Loucy (cell line): ENCODE measurements at regions not wholly inside any gene's neighbourhood (a gene's known extent, or its start where the extent isn't known, plus 50 kb on each side); places are given as distances from the start of the nearest gene placed in this dataset.

Experiments used
- H2AFZ ChIP-seq: fragments of 200-600 bp; sonication (generic); 2 replicates; pipeline ENCODE4 v1.6.0; 2016; ENCODE audit warnings: antibody characterized with exemption, mild to moderate bottlenecking, low read length, moderate library complexity
- H3F3A ChIP-seq: fragments of 200-600 bp; 2 replicates; pipeline ENCODE4 v1.6.0; 2016; ENCODE audit warnings: antibody characterized with exemption, low read depth, mild to moderate bottlenecking
- H3K27me3 ChIP-seq: fragments of 200-600 bp; sonication (generic); 2 replicates; pipeline ENCODE4 v1.6.1; 2014; ENCODE audit warnings: low read length, mild to moderate bottlenecking; ENCODE audit not compliant: insufficient read depth, poor library complexity, severe bottlenecking
- H3K36me3 ChIP-seq: fragments of 200-600 bp; sonication (generic); 2 replicates; pipeline ENCODE4 v1.6.1; 2016; ENCODE audit warnings: low read length; ENCODE audit not compliant: insufficient read depth
- H3K4me1 ChIP-seq: fragments of 200-600 bp; sonication (generic); 2 replicates; pipeline ENCODE4 v1.5.1; 2014; ENCODE audit warnings: low read length, mild to moderate bottlenecking; ENCODE audit not compliant: insufficient read depth, poor library complexity, severe bottlenecking
- H3K4me2 ChIP-seq: fragments of 200-600 bp; sonication (generic); 2 replicates; pipeline ENCODE4 v1.6.0; 2014; ENCODE audit warnings: antibody characterized with exemption, low read length, low read depth, mild to moderate bottlenecking; ENCODE audit not compliant: poor library complexity, severe bottlenecking
- H3K4me3 ChIP-seq: fragments of 200-600 bp; sonication (generic); 2 replicates; pipeline ENCODE4 v1.5.1; 2014; ENCODE audit warnings: low read length, mild to moderate bottlenecking, mixed read lengths; ENCODE audit not compliant: poor library complexity, severe bottlenecking
- H3K79me2 ChIP-seq: fragments of 200-600 bp; sonication (generic); 2 replicates; pipeline ENCODE4 v1.6.1; 2014; ENCODE audit warnings: low read length; ENCODE audit not compliant: insufficient read depth
- H3K9ac ChIP-seq: fragments of 200-600 bp; sonication (generic); 2 replicates; pipeline ENCODE4 v1.6.0; 2014; ENCODE audit warnings: mild to moderate bottlenecking, low read depth, low read length, moderate library complexity; ENCODE audit not compliant: poor library complexity, severe bottlenecking
- H3K9me2 ChIP-seq: fragments of 200-600 bp; sonication (generic); replicated peaks from 2 replicates; pipeline ENCODE4 v1.6.1; 2016; ENCODE audit warnings: low read depth, low read length, mixed read lengths
- H3K9me3 ChIP-seq: fragments of 200-600 bp; sonication (generic); 2 replicates; pipeline ENCODE4 v1.6.1; 2014; ENCODE audit warnings: mild to moderate bottlenecking, antibody characterized with exemption, low read length, low read depth; ENCODE audit not compliant: insufficient read depth
- H4K20me1 ChIP-seq: fragments of 200-600 bp; sonication (generic); 2 replicates; pipeline ENCODE4 v1.6.0; 2014; ENCODE audit warnings: antibody characterized with exemption, low read length, mild to moderate bottlenecking; ENCODE audit not compliant: insufficient read depth, poor library complexity, severe bottlenecking
- EZH2phosphoT487 ChIP-seq: fragments of 200-600 bp; IDR thresholded peaks from 2 replicates; pipeline ENCODE4 v1.6.1; 2018; ENCODE audit warnings: antibody characterized with exemption, mild to moderate bottlenecking, moderate library complexity, borderline replicate concordance
- TF ChIP-seq, protein P1 (sequence below): fragments of 200-600 bp; sonication (generic); conservative IDR thresholded peaks from 2 replicates; pipeline ENCODE4 v1.5.1; 2014; ENCODE audit warnings: mild to moderate bottlenecking, antibody characterized with exemption, low read length

DNA sequence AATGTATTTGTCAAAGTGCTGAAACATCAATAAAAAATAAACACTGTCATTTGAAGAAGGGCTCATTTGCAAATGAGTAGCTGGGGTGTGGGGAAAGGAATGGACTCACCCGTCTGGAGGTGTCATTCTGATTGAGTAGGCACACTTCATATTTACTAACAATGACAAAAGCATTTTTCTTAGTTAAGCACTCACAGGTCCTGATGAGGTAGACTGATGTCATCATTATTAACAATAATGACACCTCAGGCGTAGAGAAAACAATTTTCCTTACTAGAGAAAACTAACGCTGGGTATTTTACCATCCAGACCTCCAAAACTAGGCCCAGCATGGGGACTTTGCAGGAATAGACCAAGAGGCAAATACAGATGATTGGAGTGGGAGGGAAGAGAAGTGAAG lies 76.0 kb downstream of the UNC5CL start:
- no peak overlapping the region for H3K4me3 ChIP-seq
- no peaks in the 10 kb centered on the region for H3K27me3 ChIP-seq
- H3K4me1 ChIP-seq = peaks cover 8% of the 10 kb centered on the region
- H3K9ac ChIP-seq = no peak overlapping the region
- H3K9me3 ChIP-seq = no peaks in the 10 kb centered on the region
- no peak overlapping the region for H2AFZ ChIP-seq
- H3K4me2 ChIP-seq = no peak overlapping the region
- no peaks in the 10 kb centered on the region for H3K36me3 ChIP-seq
- no peaks in the 10 kb centered on the region for H3F3A ChIP-seq
- TF ChIP-seq, protein P1, sequence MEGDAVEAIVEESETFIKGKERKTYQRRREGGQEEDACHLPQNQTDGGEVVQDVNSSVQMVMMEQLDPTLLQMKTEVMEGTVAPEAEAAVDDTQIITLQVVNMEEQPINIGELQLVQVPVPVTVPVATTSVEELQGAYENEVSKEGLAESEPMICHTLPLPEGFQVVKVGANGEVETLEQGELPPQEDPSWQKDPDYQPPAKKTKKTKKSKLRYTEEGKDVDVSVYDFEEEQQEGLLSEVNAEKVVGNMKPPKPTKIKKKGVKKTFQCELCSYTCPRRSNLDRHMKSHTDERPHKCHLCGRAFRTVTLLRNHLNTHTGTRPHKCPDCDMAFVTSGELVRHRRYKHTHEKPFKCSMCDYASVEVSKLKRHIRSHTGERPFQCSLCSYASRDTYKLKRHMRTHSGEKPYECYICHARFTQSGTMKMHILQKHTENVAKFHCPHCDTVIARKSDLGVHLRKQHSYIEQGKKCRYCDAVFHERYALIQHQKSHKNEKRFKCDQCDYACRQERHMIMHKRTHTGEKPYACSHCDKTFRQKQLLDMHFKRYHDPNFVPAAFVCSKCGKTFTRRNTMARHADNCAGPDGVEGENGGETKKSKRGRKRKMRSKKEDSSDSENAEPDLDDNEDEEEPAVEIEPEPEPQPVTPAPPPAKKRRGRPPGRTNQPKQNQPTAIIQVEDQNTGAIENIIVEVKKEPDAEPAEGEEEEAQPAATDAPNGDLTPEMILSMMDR = no peak
- no peak for TF ChIP-seq EZH2phosphoT487
- H3K79me2 ChIP-seq = no peaks in the 10 kb centered on the region
- no peaks in the 10 kb centered on the region for H3K9me2 ChIP-seq
- H4K20me1 ChIP-seq = no peaks in the 10 kb centered on the region

DNA sequence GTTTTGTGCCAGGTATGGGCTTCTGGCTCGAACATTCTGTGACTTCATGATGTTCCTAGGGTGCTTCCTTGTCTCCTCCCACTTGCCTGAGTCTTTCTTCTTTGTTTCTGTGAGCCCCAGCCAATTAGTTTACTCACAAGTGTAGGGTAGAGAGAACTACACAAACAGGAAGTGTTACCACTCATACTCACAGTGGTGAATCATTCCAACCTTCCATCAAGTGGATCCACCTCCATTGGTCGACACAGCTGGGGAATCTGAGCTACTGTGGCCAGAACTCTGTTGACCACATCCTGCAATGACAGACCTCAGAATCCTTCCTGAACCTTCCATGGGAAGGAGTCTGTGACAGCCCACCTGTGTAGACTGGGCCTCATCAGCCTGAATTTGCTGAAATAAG lies 76.8 kb downstream of the UNC5CL start:
- Histone ChIP-seq H3K4me2 (no peak overlapping the region), H3K4me1 (peaks cover 8% of the 10 kb centered on the region), H3K9me3 (no peaks in the 10 kb centered on the region), H2AFZ (no peak overlapping the region), H3K9ac (no peak overlapping the region), H3K79me2 (no peaks in the 10 kb centered on the region), H3K9me2 (no peaks in the 10 kb centered on the region), H3K4me3 (no peak overlapping the region), H3F3A (no peaks in the 10 kb centered on the region), H3K36me3 (no peaks in the 10 kb centered on the region), H3K27me3 (no peaks in the 10 kb centered on the region), H4K20me1 (no peaks in the 10 kb centered on the region)
- TF ChIP-seq, protein P1 = no peak
- TF ChIP-seq EZH2phosphoT487 = no peak

DNA sequence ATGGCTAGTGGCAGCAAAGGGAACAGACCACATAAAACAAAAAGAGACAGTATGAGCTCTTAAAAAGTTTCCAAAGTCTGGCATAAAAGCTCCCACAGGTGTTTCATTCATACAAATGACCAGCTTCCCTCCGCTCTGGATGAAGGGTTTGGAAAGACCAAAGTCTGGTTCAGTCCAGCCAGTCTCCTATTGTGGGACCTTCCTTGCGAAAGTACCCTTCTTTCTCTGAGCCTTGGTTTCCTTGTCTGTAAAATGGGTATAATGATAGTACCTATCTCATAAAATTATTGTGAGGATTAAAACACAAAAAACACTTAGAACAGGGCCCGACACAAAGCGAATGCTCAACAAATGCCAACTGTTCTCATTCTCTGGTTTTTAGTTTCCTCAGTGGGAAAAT lies 77.2 kb downstream of the UNC5CL start:
- Histone ChIP-seq H2AFZ (no peak overlapping the region), H3K27me3 (no peaks in the 10 kb centered on the region), H3K9ac (no peak overlapping the region), H3K4me1 (peaks cover 8% of the 10 kb centered on the region), H3K9me2 (no peaks in the 10 kb centered on the region), H3K36me3 (no peaks in the 10 kb centered on the region), H3K4me3 (no peak overlapping the region), H3K79me2 (no peaks in the 10 kb centered on the region), H3K9me3 (no peaks in the 10 kb centered on the region), H3F3A (no peaks in the 10 kb centered on the region), H3K4me2 (no peak overlapping the region), H4K20me1 (no peaks in the 10 kb centered on the region)
- no peak for TF ChIP-seq EZH2phosphoT487
- TF ChIP-seq, protein P1 = no peak
